ENCODE measurements at regions not wholly inside any gene's neighbourhood (a gene's known extent, or its start where the extent isn't known, plus 50 kb on each side); places are given as distances from the start of the nearest gene placed in this dataset.

DNA sequence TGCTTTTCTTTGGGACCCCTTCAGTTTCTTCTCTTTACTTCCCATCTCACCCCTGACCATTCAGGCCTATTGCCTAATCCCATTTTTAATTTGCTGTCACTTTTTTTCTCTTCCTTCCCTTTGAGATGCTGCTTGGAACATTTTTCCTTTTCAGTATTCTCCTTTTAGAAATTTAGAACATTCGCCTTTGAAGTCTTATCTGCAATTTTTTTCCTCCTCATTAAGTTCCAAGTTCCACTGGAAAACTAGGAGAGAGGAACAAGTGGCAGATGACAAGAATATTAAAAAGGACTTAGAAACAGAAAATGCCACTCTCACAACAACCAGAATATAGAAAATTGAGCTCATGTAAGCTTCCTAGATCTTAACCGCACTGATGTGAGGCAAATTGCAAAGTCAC lies 126.6 kb downstream of the PSMG1 start:
- no peak for DNase-seq (ENCODE audit: low read depth in 2 of 2, low spot score in 1 of 2)

GRCh38 chr21:39055167-39055767 lies 128.0 kb downstream of the PSMG1 start:
- no peak for DNase-seq (ENCODE audit: low read depth in 2 of 2, low spot score in 1 of 2)

- no peak for DNase-seq (ENCODE audit: low read depth in 2 of 2, low spot score in 1 of 2)
Observed at GRCh38 chr21:39054066-39054465, 129.2 kb downstream of the PSMG1 start.

DNA sequence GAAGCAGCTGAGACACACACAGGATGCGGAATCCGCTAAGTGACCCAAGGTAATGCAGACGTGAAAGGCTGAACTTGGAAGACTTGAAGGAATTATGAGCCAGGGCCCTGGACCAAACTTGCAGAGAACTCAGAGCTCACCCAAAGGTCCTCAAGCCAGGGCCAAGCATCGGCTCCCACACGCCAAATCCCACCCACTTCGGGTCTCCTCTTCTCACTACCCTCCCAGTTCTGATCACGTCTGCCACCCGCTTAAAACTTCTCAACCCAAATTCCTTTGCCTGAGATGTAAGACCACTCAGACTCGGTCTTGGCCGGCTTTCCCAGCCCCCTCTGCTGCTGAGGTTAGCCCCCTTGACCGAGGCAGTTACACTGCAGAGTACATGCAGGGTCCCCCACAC lies 130.1 kb downstream of the PSMG1 start:
- no peak for DNase-seq (ENCODE audit: low read depth in 2 of 2, low spot score in 1 of 2)

DNA sequence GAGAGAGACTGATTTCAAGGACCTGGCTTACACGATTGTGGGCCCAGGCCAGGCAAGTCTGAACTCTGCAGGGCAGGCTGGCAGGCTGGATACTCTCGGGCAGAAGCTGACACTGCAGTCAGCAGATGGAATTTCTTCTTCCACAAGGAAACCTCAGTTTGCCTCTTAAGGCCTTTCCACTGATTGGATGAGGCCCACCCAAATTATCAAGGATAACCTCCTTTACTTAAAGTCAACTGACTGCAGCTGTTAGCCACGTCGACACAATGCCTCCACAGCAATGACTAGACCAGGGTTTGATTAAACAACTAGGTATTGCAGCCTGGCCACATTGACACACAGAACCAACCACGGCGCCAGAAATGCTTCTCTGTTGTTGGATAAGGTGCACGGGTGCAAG lies 130.5 kb downstream of the PSMG1 start:
- no peak for DNase-seq (ENCODE audit: low read depth in 2 of 2, low spot score in 1 of 2)

DNA sequence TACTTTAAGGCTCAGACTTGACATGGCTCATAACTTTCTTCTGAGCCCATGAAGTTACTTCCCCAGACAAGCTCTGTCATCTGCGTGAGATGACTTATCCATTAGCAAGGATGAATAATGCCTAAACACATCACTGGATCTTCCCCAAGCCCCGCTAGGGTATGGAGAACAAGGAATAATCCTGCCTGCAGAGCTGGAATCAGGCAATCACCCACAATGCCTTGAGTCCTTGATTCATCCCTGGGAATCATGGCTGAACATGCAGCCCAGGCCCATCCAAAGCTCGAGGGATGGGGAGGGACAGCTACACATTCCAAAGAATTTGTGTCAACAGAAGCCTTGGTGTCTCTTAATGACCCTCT lies 131.7 kb downstream of the PSMG1 start:
- no peak for DNase-seq (ENCODE audit: low read depth in 2 of 2, low spot score in 1 of 2)

GRCh38 chr21:39050841-39051587 lies 132.2 kb downstream of the PSMG1 start:
- no peak for DNase-seq (ENCODE audit: low read depth in 2 of 2, low spot score in 1 of 2)

- DNase-seq (ENCODE audit: low read depth in 2 of 2, low spot score in 1 of 2), result no peak
Observed at GRCh38 chr21:39048574-39048973, 134.7 kb downstream of the PSMG1 start.

- no peak for DNase-seq (ENCODE audit: low read depth in 2 of 2, low spot score in 1 of 2)
Observed at GRCh38 chr21:39048064-39048463, 135.2 kb downstream of the PSMG1 start.

DNA sequence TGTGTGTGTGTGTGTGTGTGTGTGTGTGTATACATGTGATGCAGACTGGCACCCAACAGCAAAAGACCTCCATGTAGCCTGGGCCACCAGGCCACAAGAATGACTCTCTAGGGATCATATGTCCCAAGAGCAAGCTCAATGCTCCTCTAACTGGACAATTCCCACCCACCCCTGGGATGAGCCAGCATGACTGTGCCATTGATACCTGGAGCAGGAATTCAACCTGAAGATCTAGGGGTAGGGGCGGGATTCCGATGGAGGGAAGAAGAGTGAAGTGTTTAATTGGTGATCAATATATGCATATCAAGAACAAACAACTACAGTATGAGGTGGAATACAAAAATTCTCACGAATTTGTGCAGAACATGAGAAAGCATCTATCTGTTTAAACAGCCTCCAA lies 136.2 kb downstream of the PSMG1 start:
- DNase-seq (ENCODE audit: low read depth in 2 of 2, low spot score in 1 of 2), result no peak

DNA sequence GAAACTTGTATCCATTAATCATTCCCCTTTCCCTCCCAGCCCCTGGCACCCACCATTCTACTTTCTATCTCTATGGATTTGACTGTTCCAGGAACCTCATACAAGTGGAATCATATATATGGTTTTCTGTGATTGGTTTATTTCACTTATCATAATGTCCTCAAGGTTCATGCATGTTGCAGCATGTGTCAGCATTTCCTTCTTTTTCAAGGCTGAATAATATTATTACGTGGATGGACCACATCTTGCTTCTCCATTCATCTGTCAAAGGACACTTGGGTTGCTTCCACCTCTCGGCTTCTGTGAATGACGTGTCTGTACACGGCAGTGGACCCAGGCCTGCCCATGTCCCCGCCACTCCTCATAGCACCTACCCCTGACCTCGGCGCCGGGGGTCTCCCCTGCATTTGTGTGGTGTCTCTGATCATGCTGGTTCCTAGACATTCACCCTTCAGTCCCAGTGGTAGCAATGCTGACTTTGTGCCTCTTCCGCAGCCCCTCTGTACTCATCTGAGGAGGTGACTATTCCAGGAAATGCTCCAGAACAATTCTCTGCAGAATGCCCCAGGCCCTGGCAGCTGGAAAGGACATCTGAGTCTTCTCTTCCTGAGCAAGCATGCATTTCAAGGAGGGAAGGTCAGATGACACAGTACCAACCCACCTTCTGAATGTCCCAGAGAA lies 136.9 kb downstream of the PSMG1 start:
- no peak for DNase-seq (ENCODE audit: low read depth in 2 of 2, low spot score in 1 of 2)

GRCh38 chr21:39041816-39042215 lies 141.4 kb downstream of the PSMG1 start:
- DNase-seq (ENCODE audit: low read depth in 2 of 2, low spot score in 1 of 2), result no peak

DNA sequence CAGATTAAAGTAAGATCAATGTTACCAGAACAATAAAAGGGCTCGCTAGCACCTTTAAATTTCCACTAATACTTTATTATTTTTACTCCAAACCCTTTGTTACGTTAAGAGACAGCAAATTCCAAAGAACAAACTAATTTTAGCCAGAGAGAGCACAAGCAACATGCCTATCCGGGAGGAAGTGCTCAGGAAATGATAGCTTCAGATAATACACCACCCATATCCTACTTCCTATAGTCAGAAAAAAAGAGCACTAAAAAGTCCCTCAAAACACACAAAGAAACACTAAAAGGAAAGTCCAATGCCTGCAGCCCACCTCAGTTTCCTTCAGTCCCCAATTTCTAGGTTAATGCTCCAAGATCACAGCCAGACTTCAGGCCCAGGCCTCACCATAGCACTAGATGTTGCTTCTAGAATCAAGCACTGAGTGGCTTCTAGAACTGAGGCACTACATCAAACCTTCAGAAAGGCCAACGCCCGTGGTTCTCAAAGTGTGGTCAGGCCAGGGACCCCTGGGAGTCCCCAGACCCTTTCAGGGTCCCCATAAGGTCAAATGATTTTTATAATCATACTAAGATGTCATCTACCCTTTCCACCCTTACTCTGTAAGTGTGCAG lies 142.6 kb downstream of the PSMG1 start:
- no peak for DNase-seq (ENCODE audit: low read depth in 2 of 2, low spot score in 1 of 2)

- no peak for DNase-seq (ENCODE audit: low read depth in 2 of 2, low spot score in 1 of 2)
Observed at GRCh38 chr21:39037807-39038405, 145.3 kb downstream of the PSMG1 start.

- no peak for DNase-seq (ENCODE audit: low read depth in 2 of 2, low spot score in 1 of 2)
Observed at GRCh38 chr21:39036581-39036980, 146.7 kb downstream of the PSMG1 start.

DNA sequence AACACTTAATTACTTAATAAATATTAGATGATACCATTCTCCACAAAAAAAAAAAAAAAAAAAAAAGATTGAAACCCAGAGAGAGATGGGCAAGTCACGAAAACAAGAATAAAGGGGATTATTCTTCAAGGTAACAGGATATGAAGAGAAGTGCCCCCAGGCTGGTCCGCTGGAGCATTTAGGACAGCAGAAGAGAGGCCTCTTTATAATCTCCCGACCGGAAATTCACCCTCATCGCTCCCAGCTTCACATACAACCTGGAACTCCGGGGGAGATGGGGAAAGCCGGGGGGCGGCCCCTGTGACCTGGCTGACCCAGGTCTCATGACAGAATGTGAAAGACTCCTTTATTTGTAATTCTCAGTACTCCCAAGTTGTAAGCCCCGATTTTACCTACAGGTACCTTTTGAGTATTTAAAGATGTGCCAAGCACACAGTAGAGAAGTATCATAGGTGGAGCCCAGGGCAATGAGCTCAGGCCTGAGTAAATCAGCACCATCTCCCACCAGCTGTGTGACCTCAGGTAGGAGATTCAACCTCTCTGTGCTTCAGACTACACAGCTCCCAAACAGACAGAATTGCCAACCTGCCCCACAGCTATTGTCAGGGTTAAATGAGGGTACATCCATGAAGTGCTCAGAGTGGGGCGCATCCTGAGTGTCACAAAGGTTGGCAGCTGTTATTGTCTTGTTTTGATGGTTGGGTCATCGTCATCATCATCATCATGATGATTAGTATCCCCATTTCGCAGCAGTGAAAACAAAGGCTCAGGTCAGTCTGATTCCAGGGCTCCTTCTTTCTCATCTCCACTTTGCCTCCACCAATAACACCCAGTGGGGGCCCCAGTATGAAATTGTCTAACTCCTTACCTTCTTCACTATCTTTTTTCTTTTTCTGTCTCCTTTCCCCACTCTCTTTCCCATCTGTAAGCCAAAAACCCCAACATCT lies 148.4 kb downstream of the PSMG1 start:
- DNase-seq (ENCODE audit: low read depth in 2 of 2, low spot score in 1 of 2), result no peak

- no peak for DNase-seq (ENCODE audit: low read depth in 2 of 2, low spot score in 1 of 2)
Observed at GRCh38 chr21:39033878-39034589, 149.2 kb downstream of the PSMG1 start.

DNA sequence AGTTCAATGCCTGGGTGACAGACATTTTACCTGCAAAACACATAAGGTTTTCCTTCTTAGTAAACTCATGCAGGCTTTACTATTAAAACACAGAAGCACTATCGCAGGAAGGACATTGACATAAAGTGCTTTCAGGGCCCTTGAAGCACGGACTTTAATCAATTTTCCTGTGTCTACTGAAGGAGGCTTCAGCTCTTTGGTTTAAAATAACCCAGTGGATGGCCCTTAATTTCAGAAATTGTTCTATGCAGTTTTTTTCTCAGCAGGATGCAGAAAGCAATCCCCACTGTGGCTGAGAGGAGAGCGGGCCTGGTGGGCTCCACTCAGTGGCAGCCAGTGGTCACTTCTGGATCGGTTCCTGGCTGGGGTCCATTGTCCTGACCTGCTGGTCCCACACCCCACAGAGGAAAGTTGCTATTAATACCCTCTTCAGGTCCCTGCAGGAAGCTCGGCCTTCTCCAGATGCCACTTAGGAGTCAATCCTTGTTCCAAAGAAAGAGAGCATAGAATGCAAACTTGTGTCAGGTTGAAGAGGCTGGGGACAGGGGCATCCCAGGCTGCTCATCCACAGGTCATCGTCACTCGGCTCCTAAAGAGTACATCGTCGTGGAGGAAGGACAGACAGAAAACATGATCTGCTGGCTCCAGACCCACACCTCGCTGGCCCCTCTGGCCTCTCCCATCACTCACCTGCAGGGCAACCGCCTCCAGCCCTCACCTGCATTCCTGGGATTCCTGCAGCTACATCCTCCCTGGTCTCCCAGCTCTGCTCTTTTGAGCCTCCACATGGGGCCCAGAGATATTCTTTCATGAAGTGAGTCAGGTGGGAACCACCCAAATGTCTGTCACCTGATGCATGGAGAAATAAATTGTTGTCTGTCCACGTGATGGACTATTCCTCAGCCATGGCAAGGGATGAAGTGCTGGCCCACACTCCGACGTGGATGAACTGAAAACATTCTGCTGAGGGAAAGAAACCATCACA lies 153.1 kb downstream of the PSMG1 start:
- no peak for DNase-seq (ENCODE audit: low read depth in 2 of 2, low spot score in 1 of 2)

Data from stimulated activated CD8-positive, alpha-beta memory T cell treated with anti-CD3 and anti-CD28 coated beads, Interleukin-4, amount 100 ng/mL, for 4 hours (primary cell).